MM.1S (cell line): ENCODE measurements at regions not wholly inside any gene's neighbourhood (a gene's known extent, or its start where the extent isn't known, plus 50 kb on each side); places are given as distances from the start of the nearest gene placed in this dataset.

Source experiments
- DNase-seq: peaks from one replicate; pipeline ENCODE4 v3.0.0-alpha.2; 2015
- H2AFZ ChIP-seq: fragments of 300-600 bp; sonication (generic); 2 replicates; pipeline ENCODE4 v1.6.0; 2016; ENCODE audit warnings: antibody characterized with exemption, low read length
- H3F3A ChIP-seq: fragments of 300-600 bp; sonication (generic); 2 replicates; pipeline ENCODE4 v1.6.1; 2016; ENCODE audit warnings: mild to moderate bottlenecking, antibody characterized with exemption, low read length, moderate library complexity, mixed read lengths; ENCODE audit not compliant: insufficient read depth
- H3K27ac ChIP-seq: fragments of 300-600 bp; sonication (generic); 2 replicates; pipeline ENCODE4 v1.5.1; 2016; ENCODE audit warnings: mild to moderate bottlenecking, low read length
- H3K27me3 ChIP-seq: fragments of 300-600 bp; sonication (generic); replicated peaks from 2 replicates; pipeline ENCODE4 v1.6.0; 2016; ENCODE audit warnings: low read length; ENCODE audit not compliant: insufficient read depth
- H3K36me3 ChIP-seq: fragments of 300-600 bp; sonication (generic); replicated peaks from 2 replicates; pipeline ENCODE4 v1.6.1; 2016; ENCODE audit warnings: mild to moderate bottlenecking, low read length, mixed read lengths; ENCODE audit not compliant: insufficient read depth
- H3K4me1 ChIP-seq: fragments of 300-600 bp; sonication (generic); 2 replicates; pipeline ENCODE4 v1.6.1; 2016; ENCODE audit warnings: low read length, mixed read lengths
- H3K4me2 ChIP-seq: fragments of 300-600 bp; sonication (generic); 2 replicates; pipeline ENCODE4 v1.6.0; 2016; ENCODE audit warnings: low read depth, low read length
- H3K4me3 ChIP-seq: fragments of 300-600 bp; sonication (generic); 2 replicates; pipeline ENCODE4 v1.5.1; 2016; ENCODE audit warnings: low read length, mixed read lengths
- H3K79me2 ChIP-seq: fragments of 300-600 bp; sonication (generic); 2 replicates; pipeline ENCODE4 v1.6.1; 2016; ENCODE audit warnings: mixed run types, low read length, mixed read lengths
- H3K9ac ChIP-seq: fragments of 300-600 bp; sonication (generic); 2 replicates; pipeline ENCODE4 v1.6.1; 2016; ENCODE audit warnings: low read length, mixed read lengths
- H3K9me2 ChIP-seq: fragments of 300-600 bp; sonication (generic); replicated peaks from 2 replicates; pipeline ENCODE4 v1.6.1; 2016; ENCODE audit warnings: mild to moderate bottlenecking, low read length, mixed read lengths; ENCODE audit not compliant: insufficient read depth
- H3K9me3 ChIP-seq: fragments of 300-600 bp; sonication (generic); replicated peaks from 2 replicates; pipeline ENCODE4 v1.6.1; 2016; ENCODE audit warnings: mild to moderate bottlenecking, low read length, mixed read lengths; ENCODE audit not compliant: insufficient read depth
- H4K20me1 ChIP-seq: fragments of 300-600 bp; sonication (generic); 2 replicates; pipeline ENCODE4 v1.6.1; 2016; ENCODE audit warnings: mild to moderate bottlenecking, low read length, moderate library complexity, mixed read lengths; ENCODE audit not compliant: insufficient read depth
- CTCF ChIP-seq: fragments of 300-600 bp; sonication (generic); IDR thresholded peaks from 2 replicates; pipeline ENCODE4 v1.5.1; 2016; ENCODE audit warnings: antibody characterized with exemption, low read length, mixed read lengths
- EZH2 ChIP-seq: fragments of 300-600 bp; sonication (generic); optimal IDR thresholded peaks from 2 replicates; pipeline ENCODE3; 2017; ENCODE audit warnings: low read depth, mild to moderate bottlenecking, antibody characterized with exemption, low read length, mixed read lengths
- EZH2phosphoT487 ChIP-seq: fragments of 300-600 bp; sonication (generic); IDR thresholded peaks from 2 replicates; pipeline ENCODE4 v1.6.1; 2018; ENCODE audit warnings: antibody characterized with exemption, low read length

GRCh38 chr9:3689555-3689954 lies 163.8 kb upstream of the RFX3 start:
- no peaks in the 10 kb centered on the region for H3K9me2 ChIP-seq
- H3K4me1 ChIP-seq = no peaks in the 10 kb centered on the region
- H3K27ac ChIP-seq = no peak overlapping the region
- no peaks in the 10 kb centered on the region for H3K36me3 ChIP-seq
- no peak overlapping the region for H2AFZ ChIP-seq
- no peaks in the 10 kb centered on the region for H3K79me2 ChIP-seq
- H3K9me3 ChIP-seq = no peaks in the 10 kb centered on the region
- H3K27me3 ChIP-seq = no peaks in the 10 kb centered on the region
- no peak overlapping the region for H3K4me2 ChIP-seq
- no peaks in the 10 kb centered on the region for H4K20me1 ChIP-seq
- H3K4me3 ChIP-seq = no peak overlapping the region
- no peak overlapping the region for H3K9ac ChIP-seq
- no peaks in the 10 kb centered on the region for H3F3A ChIP-seq
- TF ChIP-seq EZH2phosphoT487 (no peak), CTCF (no peak), EZH2 (no peak)
- DNase-seq = no peak

GRCh38 chr9:3687145-3687544 lies 161.3 kb upstream of the RFX3 start:
- Histone ChIP-seq H2AFZ (no peak overlapping the region), H3K36me3 (no peaks in the 10 kb centered on the region), H3K9ac (no peak overlapping the region), H3K4me3 (no peak overlapping the region), H4K20me1 (no peaks in the 10 kb centered on the region), H3K4me2 (no peak overlapping the region), H3K9me2 (no peaks in the 10 kb centered on the region), H3K4me1 (no peaks in the 10 kb centered on the region), H3K9me3 (no peaks in the 10 kb centered on the region), H3F3A (no peaks in the 10 kb centered on the region), H3K27ac (no peak overlapping the region), H3K27me3 (no peaks in the 10 kb centered on the region), H3K79me2 (no peaks in the 10 kb centered on the region)
- no peak for DNase-seq
- no peak for TF ChIP-seq CTCF
- no peak for TF ChIP-seq EZH2phosphoT487
- no peak for TF ChIP-seq EZH2

- H3F3A ChIP-seq = no peaks in the 10 kb centered on the region
- no peaks in the 10 kb centered on the region for H3K9me2 ChIP-seq
- H3K27ac ChIP-seq = no peak overlapping the region
- TF ChIP-seq EZH2phosphoT487 (no peak), CTCF (no peak), EZH2 (no peak)
- H3K79me2 ChIP-seq = no peaks in the 10 kb centered on the region
- no peak overlapping the region for H2AFZ ChIP-seq
- H4K20me1 ChIP-seq = no peaks in the 10 kb centered on the region
- H3K4me1 ChIP-seq = no peaks in the 10 kb centered on the region
- no peaks in the 10 kb centered on the region for H3K27me3 ChIP-seq
- no peak overlapping the region for H3K9ac ChIP-seq
- H3K36me3 ChIP-seq = no peaks in the 10 kb centered on the region
- no peak for DNase-seq
- H3K4me2 ChIP-seq = no peak overlapping the region
- no peak overlapping the region for H3K4me3 ChIP-seq
- no peaks in the 10 kb centered on the region for H3K9me3 ChIP-seq
Measured at GRCh38 chr9:3682186-3682585, 156.4 kb upstream of the RFX3 start.

- Histone ChIP-seq H4K20me1 (no peaks in the 10 kb centered on the region), H3K79me2 (no peaks in the 10 kb centered on the region), H3K9ac (no peak overlapping the region), H3K4me1 (no peaks in the 10 kb centered on the region), H3K36me3 (no peaks in the 10 kb centered on the region), H2AFZ (no peak overlapping the region), H3K9me2 (no peaks in the 10 kb centered on the region), H3F3A (no peaks in the 10 kb centered on the region), H3K27me3 (no peaks in the 10 kb centered on the region), H3K27ac (no peak overlapping the region), H3K4me2 (no peak overlapping the region), H3K9me3 (no peaks in the 10 kb centered on the region), H3K4me3 (no peak overlapping the region)
- DNase-seq = no peak
- TF ChIP-seq EZH2 (no peak), CTCF (no peak), EZH2phosphoT487 (no peak)
Measured at GRCh38 chr9:3677541-3677940, 151.7 kb upstream of the RFX3 start.
